NCI-H1436 treated with DMSO at 0.1 percent for 48 hours (cell line): ENCODE measurements at regions not wholly inside any gene's neighbourhood (a gene's known extent, or its start where the extent isn't known, plus 50 kb on each side); places are given as distances from the start of the nearest gene placed in this dataset.
"Not testable (repeated sequence)": the region's sequence is repeated elsewhere in the genome, so short reads cannot be mapped to it uniquely, and the experiment has no call there.

ENCODE experiments used
- DNase-seq: peaks from one replicate; lab custom pipeline; 2025; lab: John Stamatoyannopoulos, UW

- no peak for DNase-seq
Measured at GRCh38 chr14:58887931-58888330, 250.2 kb downstream of the DACT1 start.

GRCh38 chr14:58898655-58899316 lies 261.0 kb downstream of the DACT1 start:
- no peak for DNase-seq

DNA sequence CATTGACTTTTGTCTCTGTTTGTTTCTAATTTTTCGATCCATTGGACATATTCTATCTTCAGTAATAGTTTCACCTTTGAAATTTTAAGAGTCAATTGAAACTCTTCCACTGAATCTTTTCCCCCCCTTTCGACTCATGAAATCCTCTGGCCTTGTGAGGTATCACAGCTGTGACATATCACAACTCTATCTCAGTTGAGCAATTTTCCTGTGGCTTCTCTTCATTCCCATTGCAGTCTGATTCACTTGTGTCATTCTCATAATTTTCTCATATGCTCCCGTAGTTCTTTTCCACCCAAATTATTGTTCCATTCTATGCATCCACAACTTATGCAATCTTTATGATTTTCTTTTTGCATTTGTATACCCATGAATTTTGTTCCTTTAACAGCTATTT lies 261.6 kb downstream of the DACT1 start:
- no peak for DNase-seq

DNA sequence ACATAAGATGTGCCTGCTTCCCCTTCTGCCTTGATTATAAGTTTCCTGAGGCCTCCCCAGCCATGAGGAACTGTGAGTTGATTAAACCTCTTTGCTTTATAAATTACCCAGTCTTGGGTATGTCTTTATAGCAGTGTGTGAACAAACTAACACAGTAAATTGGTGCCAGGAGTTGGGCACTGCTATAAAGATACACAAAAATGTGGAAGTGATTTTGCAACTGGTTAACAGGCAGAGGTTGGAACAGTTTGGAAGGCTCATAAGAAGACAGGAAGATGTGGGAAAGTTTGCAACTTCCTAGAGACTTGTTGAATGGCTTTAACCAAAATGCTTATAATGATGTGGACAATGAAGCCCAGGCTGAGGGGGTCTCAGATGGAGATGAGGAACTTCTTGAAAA lies 264.1 kb downstream of the DACT1 start:
- DNase-seq, result no peak

DNA sequence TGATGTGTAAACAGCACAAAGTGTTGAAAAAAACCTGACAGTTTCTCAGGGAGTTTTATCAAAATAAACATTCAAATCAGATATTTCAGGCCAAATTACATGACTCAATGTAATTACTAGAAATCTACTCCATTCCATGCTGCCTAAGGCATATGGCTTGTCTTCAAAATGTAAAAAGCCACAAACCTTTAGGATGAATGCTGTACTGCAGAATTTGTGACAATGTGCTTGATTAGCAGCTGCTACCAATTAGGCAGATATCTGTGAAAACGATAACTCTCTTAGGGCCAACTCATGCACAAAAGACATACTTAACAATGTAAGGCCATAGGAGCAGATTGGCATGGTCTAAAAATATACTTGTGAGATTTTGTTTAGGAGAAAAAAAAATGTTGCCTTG lies 267.0 kb downstream of the DACT1 start:
- no peak for DNase-seq

DNA sequence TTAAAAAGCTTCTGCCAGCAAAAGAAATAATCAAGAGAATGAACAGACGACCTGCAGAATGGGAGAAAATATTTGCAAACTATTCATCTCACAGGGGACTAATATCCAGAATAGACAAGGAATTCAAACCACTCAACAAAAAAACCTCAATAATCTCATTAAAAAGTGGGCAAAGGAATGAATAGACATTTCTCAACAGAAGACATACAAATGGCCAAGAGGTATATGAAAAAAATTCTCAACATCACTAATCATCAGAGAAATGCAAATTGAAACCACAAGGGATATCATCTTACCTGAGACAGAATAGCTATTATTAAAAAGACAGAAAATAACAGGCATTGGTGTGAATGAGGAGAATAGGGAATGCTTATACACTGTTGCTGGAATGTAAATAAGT lies 270.0 kb downstream of the DACT1 start:
- no peak for DNase-seq

- DNase-seq, result no peak
Measured at GRCh38 chr14:58912287-58912686, 274.5 kb downstream of the DACT1 start.

GRCh38 chr14:58912799-58913432 lies 275.2 kb downstream of the DACT1 start:
- no peak for DNase-seq

- no peak for DNase-seq
Measured at GRCh38 chr14:58914279-58914855, 274.1 kb upstream of the DAAM1 start.

- no peak for DNase-seq
Measured at GRCh38 chr14:58915646-58916045, 272.8 kb upstream of the DAAM1 start.

GRCh38 chr14:58918066-58918738 lies 270.3 kb upstream of the DAAM1 start:
- no peak for DNase-seq

- no peak for DNase-seq
Measured at GRCh38 chr14:58919217-58919616, 269.2 kb upstream of the DAAM1 start.

- DNase-seq, result no peak
Measured at GRCh38 chr14:58920230-58920629, 268.2 kb upstream of the DAAM1 start.

- not testable (repeated sequence) for DNase-seq
Measured at GRCh38 chr14:58922201-58922940, 266.1 kb upstream of the DAAM1 start.

DNA sequence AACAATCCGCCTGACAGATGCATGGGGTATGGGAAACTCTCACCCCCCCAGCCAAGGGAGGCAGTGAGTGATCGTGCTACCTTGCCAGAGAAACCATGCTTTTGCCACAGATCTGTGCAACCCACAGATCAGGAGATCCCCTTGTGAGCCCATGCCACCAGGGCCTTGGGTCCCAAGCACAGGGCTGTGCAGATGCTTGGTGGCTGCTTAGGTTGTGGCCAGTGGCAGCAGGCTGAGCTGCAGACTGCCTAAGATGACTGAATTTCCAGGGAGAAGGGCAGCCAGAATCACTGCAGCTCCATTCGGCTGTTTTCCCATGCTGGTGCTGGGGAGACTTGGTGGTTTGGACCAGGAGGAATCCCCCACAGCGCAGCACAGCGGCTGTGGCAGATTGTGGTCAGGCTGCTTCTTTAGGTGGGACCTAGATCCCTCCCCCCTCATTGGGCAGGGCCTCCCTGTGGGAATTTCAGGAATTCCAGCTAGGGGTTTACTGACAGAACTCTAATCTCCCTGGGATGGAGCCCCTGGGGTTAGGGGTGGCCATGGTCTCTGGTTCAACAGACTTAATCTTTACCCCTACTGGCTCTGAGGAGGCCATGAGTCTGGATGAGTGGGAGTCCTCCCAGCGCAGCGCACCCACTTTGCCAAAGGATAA lies 264.6 kb upstream of the DAAM1 start:
- DNase-seq, result no peak

DNA sequence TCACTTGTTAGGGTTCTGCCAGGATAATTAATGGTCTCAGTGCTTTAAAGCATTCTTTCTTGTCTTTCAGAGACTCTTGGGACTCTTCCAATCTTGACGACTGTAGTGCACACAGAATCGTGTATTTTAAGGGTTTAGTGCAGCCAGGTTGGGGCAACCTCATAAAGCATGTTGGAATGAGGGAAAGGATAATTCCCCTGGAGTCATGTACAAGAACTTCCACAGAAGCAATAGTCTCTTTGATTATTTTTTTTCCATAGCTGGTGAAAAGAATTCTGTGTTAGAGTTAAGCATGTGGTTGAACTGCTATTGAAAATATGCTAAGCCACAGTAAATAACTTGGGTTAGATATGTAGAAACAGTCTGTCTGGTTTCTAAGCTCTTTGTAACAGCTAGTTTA lies 246.8 kb upstream of the DAAM1 start:
- DNase-seq, result no peak

GRCh38 chr14:58942516-58942915 lies 246.0 kb upstream of the DAAM1 start:
- no peak for DNase-seq

DNA sequence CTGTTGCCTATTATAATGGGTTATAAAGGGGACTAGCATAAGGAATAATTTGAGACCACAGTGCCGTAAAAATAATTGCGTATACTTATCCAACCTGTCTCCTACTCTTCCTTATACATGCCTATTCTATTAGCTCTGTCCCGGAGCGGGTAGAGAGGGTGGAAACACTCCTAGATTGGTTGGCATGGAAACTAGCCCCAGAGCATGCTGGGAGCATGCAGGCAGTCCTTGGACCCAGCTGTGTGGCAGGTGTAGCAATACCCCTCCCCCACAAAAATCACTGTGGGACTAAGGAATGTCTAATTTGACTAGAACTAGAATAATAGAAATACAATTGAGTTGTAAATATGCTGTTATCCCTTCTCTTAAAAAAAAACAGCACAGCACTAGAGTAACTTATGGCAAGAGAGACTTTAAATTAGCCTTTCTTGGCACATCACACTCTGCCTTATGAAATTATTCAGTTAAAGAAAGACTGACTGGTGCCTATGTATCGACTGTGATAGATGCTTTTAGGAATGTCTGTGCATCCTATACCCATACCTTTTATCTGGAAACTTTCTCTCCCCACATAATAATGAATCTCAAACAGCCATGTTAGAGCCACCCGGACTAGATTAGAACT lies 244.0 kb upstream of the DAAM1 start:
- peak; percentile 71 for DNase-seq

DNA sequence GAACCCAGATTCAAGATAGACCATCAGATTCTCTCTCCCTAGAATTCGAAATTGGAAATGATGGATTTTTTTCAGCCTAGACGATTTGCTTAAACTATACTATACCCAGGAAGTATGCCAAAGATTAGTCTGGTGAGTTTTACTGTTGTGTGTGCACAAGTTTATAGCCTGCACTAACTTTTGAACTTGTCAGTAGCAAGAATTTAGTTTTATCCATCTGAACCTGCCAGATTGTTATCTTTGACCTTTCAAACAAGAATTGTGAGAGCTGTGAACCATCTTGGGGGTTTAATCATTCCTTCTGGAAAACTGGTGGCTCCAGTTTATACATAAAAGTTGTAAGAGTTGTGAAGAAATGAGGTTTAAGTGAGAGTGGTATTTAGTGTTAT lies 243.5 kb upstream of the DAAM1 start:
- no peak for DNase-seq

DNA sequence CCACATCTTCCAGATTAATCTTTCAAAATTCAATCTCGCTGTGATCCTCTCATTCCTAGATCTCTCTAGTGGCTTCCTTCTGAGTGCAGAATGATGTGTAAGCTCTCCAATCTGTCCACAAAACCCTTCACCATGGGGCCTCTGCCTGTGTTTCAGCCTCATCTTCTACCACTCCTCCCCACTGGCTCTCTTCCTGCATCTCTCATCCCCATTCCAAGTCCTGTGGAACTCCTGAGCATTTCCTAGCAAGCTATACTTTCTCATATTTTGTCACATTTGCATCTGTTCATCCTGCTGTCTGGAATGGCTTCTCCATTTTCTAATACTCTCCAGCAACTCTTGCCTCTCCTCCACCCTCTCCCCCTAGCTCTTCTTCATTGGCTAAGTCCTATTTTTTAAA lies 242.0 kb upstream of the DAAM1 start:
- no peak for DNase-seq

- no peak for DNase-seq
Measured at GRCh38 chr14:58947156-58947555, 241.3 kb upstream of the DAAM1 start.
